DND-41 (cell line): ENCODE measurements at regions not wholly inside any gene's neighbourhood (a gene's known extent, or its start where the extent isn't known, plus 50 kb on each side); places are given as distances from the start of the nearest gene placed in this dataset.

Source experiments
- CTCF ChIP-seq: IDR thresholded peaks from 2 replicates; pipeline ENCODE4 v1.5.1; 2012; ENCODE audit warnings: borderline replicate concordance, low read length, moderate library complexity, mild to moderate bottlenecking; ENCODE audit not compliant: poor library complexity, severe bottlenecking; ENCODE audit errors: extremely low read depth
- EZH2 ChIP-seq: IDR thresholded peaks from 3 replicates; pipeline ENCODE4 v1.6.1; 2012; ENCODE audit warnings: borderline replicate concordance, low read depth, mild to moderate bottlenecking, moderate library complexity, low read length, inconsistent platforms; ENCODE audit not compliant: severe bottlenecking

GRCh38 chr1:177877086-177877485 is 92.8 kb downstream of the SEC16B start:
- TF ChIP-seq CTCF, result no peak
- no peak for TF ChIP-seq EZH2
